ENCODE measurements at regions not wholly inside any gene's neighbourhood (a gene's known extent, or its start where the extent isn't known, plus 50 kb on each side); places are given as distances from the start of the nearest gene placed in this dataset.

- Histone ChIP-seq H3K4me3 (no peak overlapping the region), H3K27ac (no peak overlapping the region)
Measured at GRCh38 chr1:212520746-212521145, 87.8 kb upstream of the ATF3 start.

DNA sequence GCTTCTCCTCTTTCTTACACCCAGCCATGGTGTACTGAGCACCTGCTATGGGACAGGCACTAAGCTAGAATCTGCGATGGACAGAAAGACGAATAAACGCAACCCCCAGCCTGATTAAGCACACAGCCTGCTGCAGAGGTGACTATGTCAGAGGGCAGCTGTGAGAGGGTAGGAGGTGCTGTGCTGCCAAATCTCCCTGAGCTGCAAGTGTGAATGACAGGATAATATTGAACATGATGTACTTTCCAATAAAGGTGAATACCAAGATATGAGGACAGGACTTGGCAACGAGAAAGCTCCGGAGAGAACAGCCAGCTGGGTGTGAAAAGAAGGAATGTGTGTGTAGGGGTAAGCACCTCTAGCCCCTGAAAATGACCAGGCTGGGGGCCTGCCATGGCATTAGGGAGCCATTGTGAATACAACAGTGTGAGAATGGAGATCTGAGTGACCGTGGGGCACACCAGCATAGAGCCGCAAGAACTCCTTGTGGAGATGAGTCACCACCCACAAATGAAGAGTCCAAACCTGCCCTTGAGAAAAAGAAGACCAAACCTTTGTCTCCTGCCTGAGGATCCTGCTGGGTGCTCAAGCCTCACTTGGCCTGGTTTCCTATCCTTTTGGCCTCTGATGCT lies 83.0 kb upstream of the ATF3 start:
- Histone ChIP-seq H3K4me3 (no peak overlapping the region), H3K27ac (no peak overlapping the region)

GRCh38 chr1:212526111-212526491 lies 82.5 kb upstream of the ATF3 start:
- H3K27ac ChIP-seq = no peak overlapping the region
- H3K4me3 ChIP-seq = no peak overlapping the region

DNA sequence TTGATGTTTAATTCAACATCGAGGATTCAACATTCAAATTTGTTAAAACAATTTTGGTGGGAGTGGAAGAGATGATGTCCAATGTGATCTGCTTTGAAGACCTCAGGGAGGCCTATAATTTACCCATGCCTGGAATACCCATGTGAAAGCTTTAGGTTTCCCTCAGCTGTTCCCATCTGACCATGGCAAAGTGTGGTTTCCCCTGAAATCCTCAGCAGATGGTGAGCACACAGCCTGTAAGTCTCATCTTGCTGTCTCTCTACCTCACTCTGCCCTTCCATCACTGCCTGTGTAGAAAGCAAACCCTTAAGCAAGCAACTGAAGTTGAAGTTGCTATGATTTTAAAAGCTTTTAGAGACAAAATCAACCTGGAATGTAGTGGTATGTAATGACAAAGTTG lies 80.1 kb upstream of the ATF3 start:
- H3K4me3 ChIP-seq = no peak overlapping the region
- no peak overlapping the region for H3K27ac ChIP-seq

- H3K4me3 ChIP-seq = no peak overlapping the region
- no peak overlapping the region for H3K27ac ChIP-seq
Measured at GRCh38 chr1:212529211-212529741, 79.3 kb upstream of the ATF3 start.

DNA sequence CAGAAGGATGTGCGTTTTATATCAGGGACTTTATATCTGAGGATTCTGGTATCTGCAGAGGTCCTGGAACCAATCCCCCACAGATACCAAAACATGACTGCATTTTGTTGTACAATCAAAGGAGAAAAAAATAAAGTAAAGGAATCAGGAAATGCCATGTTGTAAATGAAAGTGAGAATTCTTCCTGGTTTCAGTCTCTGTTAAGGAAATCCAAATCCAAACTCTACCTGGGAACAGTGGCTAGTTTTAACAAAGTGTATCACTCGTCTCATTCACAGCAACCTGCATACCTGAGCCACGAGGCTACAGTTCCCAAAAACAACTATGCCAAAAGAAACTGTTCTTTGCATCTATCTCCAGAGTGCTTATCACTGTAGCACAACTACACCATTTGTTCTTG lies 77.3 kb upstream of the ATF3 start:
- Histone ChIP-seq H3K4me3 (no peak overlapping the region), H3K27ac (no peak overlapping the region)

DNA sequence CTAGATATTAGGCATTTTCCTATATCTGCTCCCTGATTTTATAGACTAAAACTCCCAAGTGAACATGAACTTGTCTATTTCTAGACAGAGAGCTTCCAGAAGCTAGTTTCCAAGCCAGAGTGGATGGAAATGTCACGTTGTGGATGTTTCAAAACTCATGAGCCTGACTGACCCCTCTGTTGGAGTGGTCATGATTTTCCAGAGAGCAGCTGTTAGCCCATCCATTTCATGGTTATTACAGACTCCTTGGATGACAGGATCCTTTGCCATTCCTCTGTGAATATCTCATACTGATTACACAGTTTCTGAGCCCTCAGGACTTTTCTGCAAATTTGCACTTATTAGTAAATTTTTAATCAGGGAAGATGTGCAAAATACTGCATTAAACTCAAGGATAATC lies 76.8 kb upstream of the ATF3 start:
- no peak overlapping the region for H3K4me3 ChIP-seq
- no peak overlapping the region for H3K27ac ChIP-seq

GRCh38 chr1:212532469-212533147 lies 76.0 kb upstream of the ATF3 start:
- Histone ChIP-seq H3K4me3 (no peak overlapping the region), H3K27ac (no peak overlapping the region)

DNA sequence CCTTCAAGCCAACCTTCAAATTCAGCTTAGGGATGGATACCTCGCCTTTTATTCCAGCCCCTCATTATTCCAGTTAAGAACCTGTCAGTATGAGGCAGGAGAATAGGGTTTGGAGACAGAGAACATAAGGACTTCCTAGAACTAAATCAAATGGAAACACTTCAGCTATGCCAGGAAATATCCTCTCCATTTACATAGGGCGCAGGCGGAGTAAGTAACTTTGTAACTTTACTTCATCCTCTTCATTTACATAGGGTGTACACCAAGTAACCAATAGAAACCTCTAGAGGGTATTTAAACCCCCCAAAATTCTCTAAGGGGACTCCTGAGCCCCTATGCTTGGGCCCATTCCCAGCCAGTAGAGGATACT lies 75.4 kb upstream of the ATF3 start:
- H3K4me3 ChIP-seq = no peak overlapping the region
- H3K27ac ChIP-seq = no peak overlapping the region

GRCh38 chr1:212536586-212536985 lies 72.0 kb upstream of the ATF3 start:
- H3K27ac ChIP-seq = no peak overlapping the region
- no peak overlapping the region for H3K4me3 ChIP-seq

DNA sequence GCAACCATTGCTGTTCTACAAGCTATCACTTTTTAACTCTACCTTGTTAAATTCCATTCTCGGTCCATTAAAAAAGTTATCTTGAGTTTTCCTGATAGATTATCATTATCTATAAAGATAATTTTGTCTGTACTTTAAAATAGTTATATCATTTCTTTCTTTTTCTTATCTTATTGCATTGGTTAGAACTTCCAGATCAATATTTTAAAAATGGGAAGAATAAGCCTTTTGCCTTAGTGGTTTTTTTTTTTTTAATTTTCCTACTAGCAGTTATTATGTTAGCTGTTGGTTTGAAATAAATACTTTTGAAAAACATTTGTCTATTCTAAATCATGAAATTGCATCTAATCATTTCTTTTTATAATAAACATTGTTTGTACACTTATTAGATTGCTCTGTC lies 71.0 kb upstream of the ATF3 start:
- H3K27ac ChIP-seq = no peak overlapping the region

GRCh38 chr1:212539737-212540430 lies 68.7 kb upstream of the ATF3 start:
- Histone ChIP-seq H3K27ac (no peak overlapping the region), H3K4me3 (no peak overlapping the region)

More for the DNA sequence above, 71.0 kb upstream of the ATF3 start:
- no peak overlapping the region for H3K4me3 ChIP-seq

- H3K4me3 ChIP-seq = no peak overlapping the region
Measured at GRCh38 chr1:212542761-212543187, 65.8 kb upstream of the ATF3 start.

GRCh38 chr1:212544110-212544509 lies 64.5 kb upstream of the ATF3 start:
- Histone ChIP-seq H3K27ac (peak overlapping the region in 1 of 21 experiments; percentile 60), H3K4me3 (no peak overlapping the region)

More at GRCh38 chr1:212542761-212543187, 65.8 kb upstream of the ATF3 start:
- peak overlapping the region in 4 of 21 experiments; percentile 8 to 57 (median 32) for H3K27ac ChIP-seq

GRCh38 chr1:212545941-212546635 lies 62.5 kb upstream of the ATF3 start:
- Histone ChIP-seq H3K27ac (peak overlapping the region in 12 of 21 experiments; percentile 21 to 82 (median 60)), H3K4me3 (no peak overlapping the region)

DNA sequence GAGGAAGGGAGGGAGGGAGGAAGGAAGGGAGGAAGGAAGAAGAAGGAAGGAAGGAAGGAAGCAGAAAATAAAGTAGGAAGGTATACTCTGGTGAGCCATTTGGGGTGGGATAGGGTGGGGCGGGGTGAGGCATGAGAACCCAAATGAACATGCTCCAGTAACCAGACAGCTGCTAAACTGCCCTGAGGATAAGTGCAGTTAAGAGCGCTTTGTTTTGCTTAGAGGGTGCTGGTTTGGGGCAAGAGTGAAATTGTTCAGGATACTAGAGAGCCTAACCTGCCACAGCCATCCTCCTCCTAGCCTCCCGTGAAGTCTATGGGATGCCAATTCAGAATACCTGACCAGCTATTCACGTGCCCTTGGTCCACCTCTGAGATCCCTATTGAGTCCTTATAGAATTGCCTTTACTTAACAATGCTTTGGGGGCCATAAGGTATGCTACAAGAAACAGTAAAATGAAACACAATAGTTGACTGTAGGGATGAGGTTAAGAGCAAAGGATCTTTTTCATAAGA lies 59.0 kb upstream of the ATF3 start:
- H3K27ac ChIP-seq = no peak overlapping the region

GRCh38 chr1:212551929-212552328 lies 56.6 kb upstream of the ATF3 start:
- Histone ChIP-seq H3K4me3 (no peak overlapping the region), H3K27ac (no peak overlapping the region)

More for the DNA sequence above, 59.0 kb upstream of the ATF3 start:
- no peak overlapping the region for H3K4me3 ChIP-seq

DNA sequence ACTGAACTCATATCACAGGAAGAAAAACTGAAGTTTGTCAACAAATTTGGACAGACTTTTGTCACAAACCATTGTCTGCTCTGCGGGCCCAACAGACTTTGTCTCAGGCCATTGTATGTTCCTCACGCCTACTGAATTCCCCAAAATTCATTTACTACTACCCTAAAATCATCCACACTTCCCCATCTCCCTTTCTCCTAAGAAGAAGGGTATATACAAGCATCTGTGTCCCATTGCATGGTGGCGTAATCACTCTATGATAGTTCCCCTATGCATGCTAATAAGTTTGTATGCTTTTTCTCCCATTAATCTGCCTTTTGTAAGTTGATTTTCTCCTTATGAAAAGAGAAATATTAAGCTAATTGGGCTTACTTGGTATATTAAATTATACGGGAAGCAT lies 54.9 kb upstream of the ATF3 start:
- no peak overlapping the region for H3K27ac ChIP-seq
- no peak overlapping the region for H3K4me3 ChIP-seq

DNA sequence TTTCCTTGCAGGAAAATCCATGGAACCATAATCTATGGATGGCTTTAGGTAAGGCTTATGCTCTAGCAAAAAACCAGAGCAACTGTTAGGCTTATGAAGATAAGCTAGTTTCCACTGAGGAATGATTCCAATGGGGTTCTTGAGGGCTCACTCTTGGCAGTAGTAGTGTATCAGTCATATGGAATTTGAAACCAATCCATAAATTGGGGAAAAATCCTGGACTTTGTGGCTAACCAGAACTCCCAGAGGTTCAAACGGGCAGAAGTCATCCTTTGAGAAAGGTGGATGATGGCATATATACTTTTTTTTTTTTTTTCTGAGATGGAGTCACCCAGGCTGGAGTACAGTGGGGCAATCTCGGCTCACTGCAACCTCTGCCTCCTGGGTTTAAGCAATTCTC lies 54.2 kb upstream of the ATF3 start:
- Histone ChIP-seq H3K4me3 (no peak overlapping the region), H3K27ac (no peak overlapping the region)

GRCh38 chr1:212555426-212555825 lies 53.1 kb upstream of the ATF3 start:
- H3K27ac ChIP-seq = no peak overlapping the region
- no peak overlapping the region for H3K4me3 ChIP-seq
